ENCODE measurements at regions not wholly inside any gene's neighbourhood (a gene's known extent, or its start where the extent isn't known, plus 50 kb on each side); places are given as distances from the start of the nearest gene placed in this dataset.

- H3K4me1 ChIP-seq (ENCODE audit: control insufficient read depth in 1 of 2, insufficient read depth in 1 of 2, low read depth in 1 of 2, low read length in 1 of 2), result no peaks in the 10 kb centered on the region
- no peaks in the 10 kb centered on the region for H3K9me3 ChIP-seq
- no peaks in the 10 kb centered on the region for H3K27me3 ChIP-seq
- H3K27ac ChIP-seq, result no peak overlapping the region
- no peak overlapping the region for H3K4me3 ChIP-seq (ENCODE audit: low read depth in 1 of 2, low read length in 1 of 2)
- no peak for TF ChIP-seq CTCF (IDR thresholded peaks at IDR 0.05)
- no peaks in the 10 kb centered on the region for H3K36me3 ChIP-seq
Observed at GRCh38 chr17:71757156-71757555, 363.7 kb upstream of the SOX9 start.

GRCh38 chr17:71757956-71758355 is 362.9 kb upstream of the SOX9 start:
- H3K4me3 ChIP-seq (ENCODE audit: low read depth in 1 of 2, low read length in 1 of 2), result no peak overlapping the region
- H3K36me3 ChIP-seq, result no peaks in the 10 kb centered on the region
- H3K27ac ChIP-seq, result no peak overlapping the region
- no peak for TF ChIP-seq CTCF (IDR thresholded peaks at IDR 0.05)
- no peaks in the 10 kb centered on the region for H3K9me3 ChIP-seq
- no peaks in the 10 kb centered on the region for H3K27me3 ChIP-seq
- H3K4me1 ChIP-seq (ENCODE audit: control insufficient read depth in 1 of 2, insufficient read depth in 1 of 2, low read depth in 1 of 2, low read length in 1 of 2), result no peaks in the 10 kb centered on the region

- Histone ChIP-seq H3K36me3 (no peaks in the 10 kb centered on the region), H3K27ac (no peak overlapping the region), H3K4me3 (ENCODE audit: low read depth in 1 of 2, low read length in 1 of 2) (no peak overlapping the region), H3K27me3 (no peaks in the 10 kb centered on the region), H3K9me3 (no peaks in the 10 kb centered on the region), H3K4me1 (ENCODE audit: control insufficient read depth in 1 of 2, insufficient read depth in 1 of 2, low read depth in 1 of 2, low read length in 1 of 2) (no peaks in the 10 kb centered on the region)
- TF ChIP-seq CTCF (IDR thresholded peaks at IDR 0.05), result no peak
Observed at GRCh38 chr17:71759422-71760060, 361.3 kb upstream of the SOX9 start.

- H3K36me3 ChIP-seq, result no peaks in the 10 kb centered on the region
- TF ChIP-seq CTCF (IDR thresholded peaks at IDR 0.05), result no peak
- no peak overlapping the region for H3K27ac ChIP-seq
- H3K27me3 ChIP-seq, result no peaks in the 10 kb centered on the region
- H3K4me1 ChIP-seq (ENCODE audit: control insufficient read depth in 1 of 2, insufficient read depth in 1 of 2, low read depth in 1 of 2, low read length in 1 of 2), result no peaks in the 10 kb centered on the region
- no peak overlapping the region for H3K4me3 ChIP-seq (ENCODE audit: low read depth in 1 of 2, low read length in 1 of 2)
- no peaks in the 10 kb centered on the region for H3K9me3 ChIP-seq
Observed at GRCh38 chr17:71760062-71760720, 360.6 kb upstream of the SOX9 start.

- Histone ChIP-seq H3K27ac (no peak overlapping the region), H3K27me3 (no peaks in the 10 kb centered on the region), H3K9me3 (no peaks in the 10 kb centered on the region), H3K4me1 (ENCODE audit: control insufficient read depth in 1 of 2, insufficient read depth in 1 of 2, low read depth in 1 of 2, low read length in 1 of 2) (no peaks in the 10 kb centered on the region), H3K36me3 (no peaks in the 10 kb centered on the region), H3K4me3 (ENCODE audit: low read depth in 1 of 2, low read length in 1 of 2) (no peak overlapping the region)
- no peak for TF ChIP-seq CTCF (IDR thresholded peaks at IDR 0.05)
Observed at GRCh38 chr17:71762526-71762925, 358.3 kb upstream of the SOX9 start.
